GM12874 (cell line): ENCODE measurements at regions not wholly inside any gene's neighbourhood (a gene's known extent, or its start where the extent isn't known, plus 50 kb on each side); places are given as distances from the start of the nearest gene placed in this dataset.

ENCODE experiments used
- TF ChIP-seq, protein P1 (sequence below): IDR thresholded peaks from 2 replicates; pipeline ENCODE4 v1.5.1; 2011; ENCODE audit warnings: low read depth, mild to moderate bottlenecking, control low read depth, low read length, moderate library complexity; ENCODE audit not compliant: insufficient read depth

DNA sequence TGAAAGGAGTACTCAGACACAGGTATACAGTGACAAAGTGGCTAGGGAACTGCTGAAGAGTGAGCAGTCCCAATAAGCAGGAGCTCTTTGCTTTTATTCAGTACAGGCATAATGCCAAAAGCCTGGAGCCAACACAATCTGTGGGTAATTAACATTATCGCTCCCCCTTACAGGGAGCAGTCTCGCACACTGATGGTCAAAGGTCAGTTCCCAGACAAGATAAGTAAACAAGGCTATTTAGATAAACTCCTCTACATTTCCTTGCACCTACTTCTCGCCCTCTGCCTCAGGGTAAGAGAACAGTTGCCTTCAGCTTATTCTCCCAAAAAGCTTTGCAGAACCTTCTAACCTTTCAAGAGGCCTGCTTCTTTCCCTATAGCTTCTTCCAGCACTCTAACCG is 73.9 kb upstream of the TAF9B start:
- TF ChIP-seq, protein P1, sequence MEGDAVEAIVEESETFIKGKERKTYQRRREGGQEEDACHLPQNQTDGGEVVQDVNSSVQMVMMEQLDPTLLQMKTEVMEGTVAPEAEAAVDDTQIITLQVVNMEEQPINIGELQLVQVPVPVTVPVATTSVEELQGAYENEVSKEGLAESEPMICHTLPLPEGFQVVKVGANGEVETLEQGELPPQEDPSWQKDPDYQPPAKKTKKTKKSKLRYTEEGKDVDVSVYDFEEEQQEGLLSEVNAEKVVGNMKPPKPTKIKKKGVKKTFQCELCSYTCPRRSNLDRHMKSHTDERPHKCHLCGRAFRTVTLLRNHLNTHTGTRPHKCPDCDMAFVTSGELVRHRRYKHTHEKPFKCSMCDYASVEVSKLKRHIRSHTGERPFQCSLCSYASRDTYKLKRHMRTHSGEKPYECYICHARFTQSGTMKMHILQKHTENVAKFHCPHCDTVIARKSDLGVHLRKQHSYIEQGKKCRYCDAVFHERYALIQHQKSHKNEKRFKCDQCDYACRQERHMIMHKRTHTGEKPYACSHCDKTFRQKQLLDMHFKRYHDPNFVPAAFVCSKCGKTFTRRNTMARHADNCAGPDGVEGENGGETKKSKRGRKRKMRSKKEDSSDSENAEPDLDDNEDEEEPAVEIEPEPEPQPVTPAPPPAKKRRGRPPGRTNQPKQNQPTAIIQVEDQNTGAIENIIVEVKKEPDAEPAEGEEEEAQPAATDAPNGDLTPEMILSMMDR = no peak

DNA sequence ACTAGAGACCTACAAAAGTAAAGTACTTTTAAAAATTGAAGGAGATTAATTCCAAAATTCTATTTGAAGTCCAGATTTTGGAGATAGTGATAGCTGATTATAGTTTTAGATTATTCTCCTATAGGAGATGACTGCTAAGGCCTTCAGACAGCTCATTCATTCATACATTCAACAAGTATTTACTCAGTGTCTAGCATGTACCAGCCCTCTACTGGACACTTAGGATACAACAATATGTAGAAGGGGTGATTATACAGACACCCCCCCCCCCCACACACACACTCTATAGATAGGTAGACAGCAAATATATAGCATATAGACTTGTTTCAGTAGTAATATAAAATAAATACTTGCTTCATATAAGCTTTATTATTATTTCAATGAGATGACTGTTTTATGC is 60.4 kb upstream of the TAF9B start:
- TF ChIP-seq, protein P1 = 0 out of 2 replicates have a peak, but pooled peaks have one; percentile 23
